ENCODE measurements at regions not wholly inside any gene's neighbourhood (a gene's known extent, or its start where the extent isn't known, plus 50 kb on each side); places are given as distances from the start of the nearest gene placed in this dataset.

GRCh38 chr2:12421046-12421445 is 295.7 kb upstream of the TRIB2 start:
- Histone ChIP-seq H3K27me3 (replicated peaks; ENCODE audit: insufficient read depth) (no peaks in the 10 kb centered on the region), H3K27ac (no peak overlapping the region), H3K36me3 (no peaks in the 10 kb centered on the region), H3K9me3 (no peaks in the 10 kb centered on the region), H3K4me3 (no peak overlapping the region), H3K4me1 (replicated peaks) (no peaks in the 10 kb centered on the region)
- 81% methylated on average over 3 of the region's 3 CpGs for WGBS
- no peak for TF ChIP-seq CTCF (IDR thresholded peaks at IDR 0.05)
- TF ChIP-seq POLR2A (IDR thresholded peaks at IDR 0.05): no peak
- no peak for TF ChIP-seq POLR2AphosphoS5 (IDR thresholded peaks at IDR 0.05)
- DNase-seq (ENCODE audit: low spot score): no peak
- intact Hi-C loops (cut with DNase I): no loop called here

GRCh38 chr2:12424219-12424618 is 292.5 kb upstream of the TRIB2 start:
- Histone ChIP-seq H3K4me3 (no peak overlapping the region), H3K9me3 (no peaks in the 10 kb centered on the region), H3K36me3 (no peaks in the 10 kb centered on the region), H3K27ac (no peak overlapping the region), H3K27me3 (replicated peaks; ENCODE audit: insufficient read depth) (no peaks in the 10 kb centered on the region), H3K4me1 (replicated peaks) (no peaks in the 10 kb centered on the region)
- no peak for DNase-seq (ENCODE audit: low spot score)
- TF ChIP-seq POLR2AphosphoS5 (IDR thresholded peaks at IDR 0.05) (no peak), POLR2A (IDR thresholded peaks at IDR 0.05) (no peak), CTCF (IDR thresholded peaks at IDR 0.05) (no peak)
- 61% methylated on average over 2 of the region's 2 CpGs for WGBS
- intact Hi-C loops (cut with DNase I): no loop called here

GRCh38 chr2:12424809-12425208 is 291.9 kb upstream of the TRIB2 start:
- Histone ChIP-seq H3K27ac (no peak overlapping the region), H3K4me3 (no peak overlapping the region), H3K9me3 (no peaks in the 10 kb centered on the region), H3K27me3 (replicated peaks; ENCODE audit: insufficient read depth) (no peaks in the 10 kb centered on the region), H3K4me1 (replicated peaks) (no peaks in the 10 kb centered on the region), H3K36me3 (no peaks in the 10 kb centered on the region)
- peak; percentile 8 for DNase-seq (ENCODE audit: low spot score)
- intact Hi-C loops (cut with DNase I): no loop called here
- TF ChIP-seq POLR2AphosphoS5 (IDR thresholded peaks at IDR 0.05) (no peak), POLR2A (IDR thresholded peaks at IDR 0.05) (no peak)
- WGBS: 33% methylated on average over 3 of the region's 3 CpGs

DNA sequence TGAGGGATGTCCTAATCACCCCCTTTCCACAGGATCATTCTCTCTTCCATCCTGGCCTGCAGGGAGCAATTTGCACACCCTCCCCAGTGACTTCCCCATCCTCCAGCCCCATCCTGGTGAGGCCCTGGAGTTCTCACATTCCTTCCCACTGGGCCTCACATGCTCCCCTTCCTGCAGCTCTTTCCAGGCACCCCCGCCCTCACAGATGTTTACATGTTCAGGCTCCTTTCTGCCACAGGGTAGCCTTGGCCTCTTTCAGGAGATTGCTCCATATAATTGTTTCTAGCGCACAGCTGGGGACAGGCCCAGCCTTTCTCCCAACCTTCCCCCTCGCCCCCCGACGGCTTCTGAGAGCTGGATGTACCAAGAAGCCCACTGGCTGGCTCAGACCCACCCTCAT is 288.4 kb upstream of the TRIB2 start:
- intact Hi-C loops (cut with DNase I): no loop called here
- no peaks in the 10 kb centered on the region for H3K9me3 ChIP-seq
- TF ChIP-seq CTCF (IDR thresholded peaks at IDR 0.05): no peak
- H3K4me3 ChIP-seq: no peak overlapping the region
- H3K36me3 ChIP-seq: no peaks in the 10 kb centered on the region
- no peak for DNase-seq (ENCODE audit: low spot score)
- H3K27me3 ChIP-seq (replicated peaks; ENCODE audit: insufficient read depth): no peaks in the 10 kb centered on the region
- 85% methylated on average over 5 of the region's 5 CpGs for WGBS
- H3K27ac ChIP-seq: no peak overlapping the region
- H3K4me1 ChIP-seq (replicated peaks): no peaks in the 10 kb centered on the region

DNA sequence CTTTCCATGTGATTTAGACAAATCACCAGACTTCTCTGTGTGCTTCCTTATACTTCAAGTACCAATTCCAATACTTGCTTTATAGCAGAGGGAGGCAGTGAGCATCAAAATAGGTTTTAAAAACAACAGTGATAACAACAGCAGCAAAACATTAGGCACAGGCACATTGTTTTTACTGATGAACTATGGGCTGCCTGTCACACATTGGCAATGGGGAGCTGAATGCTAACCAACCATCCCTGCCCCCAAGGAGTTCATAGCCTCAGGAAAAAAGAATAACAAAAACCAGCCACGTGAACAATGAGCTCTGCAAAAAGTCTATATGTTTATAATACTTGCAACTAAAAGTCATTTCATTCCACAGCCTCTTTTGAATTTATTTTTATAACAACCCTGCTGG is 287.9 kb upstream of the TRIB2 start:
- H3K4me3 ChIP-seq: no peak overlapping the region
- H3K9me3 ChIP-seq: no peaks in the 10 kb centered on the region
- WGBS: 37% methylated on average over 1 of the region's 1 CpG
- H3K27ac ChIP-seq: no peak overlapping the region
- H3K36me3 ChIP-seq: no peaks in the 10 kb centered on the region
- TF ChIP-seq CTCF (IDR thresholded peaks at IDR 0.05) (no peak), POLR2A (IDR thresholded peaks at IDR 0.05) (no peak), POLR2AphosphoS5 (IDR thresholded peaks at IDR 0.05) (no peak)
- intact Hi-C loops (cut with DNase I): no loop called here
- H3K4me1 ChIP-seq (replicated peaks): no peaks in the 10 kb centered on the region
- H3K27me3 ChIP-seq (replicated peaks; ENCODE audit: insufficient read depth): no peaks in the 10 kb centered on the region
- no peak for DNase-seq (ENCODE audit: low spot score)
